SK-N-SH treated with all-trans-retinoic acid at 6 μM for 48 hours (cell line): ENCODE measurements at regions not wholly inside any gene's neighbourhood (a gene's known extent, or its start where the extent isn't known, plus 50 kb on each side); places are given as distances from the start of the nearest gene placed in this dataset.

Experiments used
- ARNTL ChIP-seq: fragments of 450-650 bp; formaldehyde crosslinking; IDR thresholded peaks from 2 replicates; pipeline ENCODE4 v1.5.0; 2020; ENCODE audit warnings: low read depth, mild to moderate bottlenecking, moderate library complexity, borderline replicate concordance
- BACH2 ChIP-seq: fragments of 250-450 bp; sonication (Bioruptor Pico); IDR thresholded peaks from 2 replicates; pipeline ENCODE4 v1.9.0; 2021; ENCODE audit warnings: mild to moderate bottlenecking, borderline replicate concordance
- CSDC2 ChIP-seq: fragments of 250-450 bp; sonication (Bioruptor Pico); IDR thresholded peaks from 2 replicates; pipeline ENCODE4 v1.5.0; 2020; ENCODE audit warnings: mild to moderate bottlenecking, moderate library complexity
- GLIS3 ChIP-seq: fragments of 250-450 bp; sonication (Bioruptor Pico); IDR thresholded peaks from 2 replicates; pipeline ENCODE4 v1.5.0; 2020; ENCODE audit warnings: mild to moderate bottlenecking, moderate library complexity
- ISL1 ChIP-seq: fragments of 250-450 bp; sonication (Bioruptor Pico); IDR thresholded peaks from 2 replicates; pipeline ENCODE4 v2.1.2; 2022; ENCODE audit warnings: mild to moderate bottlenecking, moderate library complexity
- OSR1 ChIP-seq: fragments of 250-450 bp; sonication (Bioruptor Pico); IDR thresholded peaks from 2 replicates; pipeline ENCODE4 v1.8.0; 2022; ENCODE audit warnings: moderate library complexity, mild to moderate bottlenecking, inconsistent platforms
- PPARA ChIP-seq: fragments of 250-450 bp; sonication (Bioruptor Pico); IDR thresholded peaks from 2 replicates; pipeline ENCODE4 v1.5.0; 2020; ENCODE audit warnings: mild to moderate bottlenecking, borderline replicate concordance
- RARB ChIP-seq: fragments of 250-450 bp; sonication (Bioruptor Pico); IDR thresholded peaks from 2 replicates; pipeline ENCODE4 v1.8.0; 2021; ENCODE audit warnings: mild to moderate bottlenecking, moderate library complexity
- SNAI2 ChIP-seq: fragments of 250-450 bp; sonication (Bioruptor Pico); IDR thresholded peaks from 2 replicates; pipeline ENCODE4 v1.5.0; 2020; ENCODE audit warnings: mild to moderate bottlenecking, moderate library complexity
- TOX ChIP-seq: fragments of 250-450 bp; sonication (Bioruptor Pico); IDR thresholded peaks from 2 replicates; pipeline ENCODE4 v1.8.0; 2021; ENCODE audit warnings: mild to moderate bottlenecking, moderate library complexity, borderline replicate concordance
- ZFP30 ChIP-seq: fragments of 450-650 bp; formaldehyde crosslinking; IDR thresholded peaks from 2 replicates; pipeline ENCODE4 v1.5.0; 2022; ENCODE audit warnings: mild to moderate bottlenecking, moderate library complexity
- TF ChIP-seq, protein P1 (sequence below): fragments of 250-450 bp; sonication (Bioruptor Pico); IDR thresholded peaks from 2 replicates; pipeline ENCODE4 v1.8.0; 2020; ENCODE audit warnings: mild to moderate bottlenecking, moderate library complexity, borderline replicate concordance
- TF ChIP-seq, protein P2 (sequence below): fragments of 250-450 bp; sonication (Bioruptor Pico); IDR thresholded peaks from 2 replicates; pipeline ENCODE4 v1.5.1; 2020; ENCODE audit warnings: low read depth, mild to moderate bottlenecking, moderate library complexity
- TF ChIP-seq, protein P3 (sequence below): fragments of 250-450 bp; sonication (Bioruptor Pico); IDR thresholded peaks from 2 replicates; pipeline ENCODE4 v1.8.0; 2021; ENCODE audit warnings: low read depth, mild to moderate bottlenecking, moderate library complexity, borderline replicate concordance

DNA sequence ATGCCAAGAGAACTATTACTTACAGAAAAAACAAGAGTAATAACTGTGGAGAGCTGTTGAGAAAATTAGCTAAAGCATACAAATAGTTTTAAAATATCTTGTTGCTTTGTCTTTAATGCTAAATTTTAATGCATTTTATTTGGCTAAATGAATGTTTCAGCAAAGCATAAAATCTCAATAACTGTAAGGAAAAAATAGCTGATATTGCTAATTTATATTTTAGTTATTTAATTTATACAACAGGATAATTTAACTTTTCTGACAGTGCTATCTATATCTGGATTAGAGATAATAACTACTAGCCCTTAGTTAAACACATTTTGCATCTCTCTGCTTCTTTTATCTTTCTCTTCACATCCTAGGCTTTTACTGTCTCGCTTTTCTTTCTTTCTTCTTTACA is 1014.9 kb upstream of the COX7C start:
- TF ChIP-seq ISL1: no peak
- no peak for TF ChIP-seq OSR1 (CRISPR knock-in tag)
- TF ChIP-seq ZFP30 (CRISPR knock-in tag): no peak
- TF ChIP-seq, protein P1, sequence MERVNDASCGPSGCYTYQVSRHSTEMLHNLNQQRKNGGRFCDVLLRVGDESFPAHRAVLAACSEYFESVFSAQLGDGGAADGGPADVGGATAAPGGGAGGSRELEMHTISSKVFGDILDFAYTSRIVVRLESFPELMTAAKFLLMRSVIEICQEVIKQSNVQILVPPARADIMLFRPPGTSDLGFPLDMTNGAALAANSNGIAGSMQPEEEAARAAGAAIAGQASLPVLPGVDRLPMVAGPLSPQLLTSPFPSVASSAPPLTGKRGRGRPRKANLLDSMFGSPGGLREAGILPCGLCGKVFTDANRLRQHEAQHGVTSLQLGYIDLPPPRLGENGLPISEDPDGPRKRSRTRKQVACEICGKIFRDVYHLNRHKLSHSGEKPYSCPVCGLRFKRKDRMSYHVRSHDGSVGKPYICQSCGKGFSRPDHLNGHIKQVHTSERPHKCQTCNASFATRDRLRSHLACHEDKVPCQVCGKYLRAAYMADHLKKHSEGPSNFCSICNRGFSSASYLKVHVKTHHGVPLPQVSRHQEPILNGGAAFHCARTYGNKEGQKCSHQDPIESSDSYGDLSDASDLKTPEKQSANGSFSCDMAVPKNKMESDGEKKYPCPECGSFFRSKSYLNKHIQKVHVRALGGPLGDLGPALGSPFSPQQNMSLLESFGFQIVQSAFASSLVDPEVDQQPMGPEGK: no peak
- TF ChIP-seq CSDC2 (CRISPR knock-in tag): no peak
- TF ChIP-seq, protein P2, sequence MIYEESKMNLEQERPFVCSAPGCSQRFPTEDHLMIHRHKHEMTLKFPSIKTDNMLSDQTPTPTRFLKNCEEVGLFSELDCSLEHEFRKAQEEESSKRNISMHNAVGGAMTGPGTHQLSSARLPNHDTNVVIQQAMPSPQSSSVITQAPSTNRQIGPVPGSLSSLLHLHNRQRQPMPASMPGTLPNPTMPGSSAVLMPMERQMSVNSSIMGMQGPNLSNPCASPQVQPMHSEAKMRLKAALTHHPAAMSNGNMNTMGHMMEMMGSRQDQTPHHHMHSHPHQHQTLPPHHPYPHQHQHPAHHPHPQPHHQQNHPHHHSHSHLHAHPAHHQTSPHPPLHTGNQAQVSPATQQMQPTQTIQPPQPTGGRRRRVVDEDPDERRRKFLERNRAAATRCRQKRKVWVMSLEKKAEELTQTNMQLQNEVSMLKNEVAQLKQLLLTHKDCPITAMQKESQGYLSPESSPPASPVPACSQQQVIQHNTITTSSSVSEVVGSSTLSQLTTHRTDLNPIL (CRISPR knock-in tag): no peak
- no peak for TF ChIP-seq BACH2 (CRISPR knock-in tag)
- TF ChIP-seq, protein P3, sequence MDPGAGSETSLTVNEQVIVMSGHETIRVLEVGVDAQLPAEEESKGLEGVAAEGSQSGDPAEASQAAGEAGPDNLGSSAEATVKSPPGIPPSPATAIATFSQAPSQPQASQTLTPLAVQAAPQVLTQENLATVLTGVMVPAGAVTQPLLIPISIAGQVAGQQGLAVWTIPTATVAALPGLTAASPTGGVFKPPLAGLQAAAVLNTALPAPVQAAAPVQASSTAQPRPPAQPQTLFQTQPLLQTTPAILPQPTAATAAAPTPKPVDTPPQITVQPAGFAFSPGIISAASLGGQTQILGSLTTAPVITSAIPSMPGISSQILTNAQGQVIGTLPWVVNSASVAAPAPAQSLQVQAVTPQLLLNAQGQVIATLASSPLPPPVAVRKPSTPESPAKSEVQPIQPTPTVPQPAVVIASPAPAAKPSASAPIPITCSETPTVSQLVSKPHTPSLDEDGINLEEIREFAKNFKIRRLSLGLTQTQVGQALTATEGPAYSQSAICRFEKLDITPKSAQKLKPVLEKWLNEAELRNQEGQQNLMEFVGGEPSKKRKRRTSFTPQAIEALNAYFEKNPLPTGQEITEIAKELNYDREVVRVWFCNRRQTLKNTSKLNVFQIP (CRISPR knock-in tag): no peak
- no peak for TF ChIP-seq SNAI2 (CRISPR knock-in tag)
- no peak for TF ChIP-seq GLIS3 (CRISPR knock-in tag)
- no peak for TF ChIP-seq PPARA (CRISPR knock-in tag)
- no peak for TF ChIP-seq ARNTL
- no peak for TF ChIP-seq TOX
- no peak for TF ChIP-seq RARB (CRISPR knock-in tag)
